ENCODE measurements at regions not wholly inside any gene's neighbourhood (a gene's known extent, or its start where the extent isn't known, plus 50 kb on each side); places are given as distances from the start of the nearest gene placed in this dataset.
"Not testable (repeated sequence)": the region's sequence is repeated elsewhere in the genome, so short reads cannot be mapped to it uniquely, and the experiment has no call there.

DNA sequence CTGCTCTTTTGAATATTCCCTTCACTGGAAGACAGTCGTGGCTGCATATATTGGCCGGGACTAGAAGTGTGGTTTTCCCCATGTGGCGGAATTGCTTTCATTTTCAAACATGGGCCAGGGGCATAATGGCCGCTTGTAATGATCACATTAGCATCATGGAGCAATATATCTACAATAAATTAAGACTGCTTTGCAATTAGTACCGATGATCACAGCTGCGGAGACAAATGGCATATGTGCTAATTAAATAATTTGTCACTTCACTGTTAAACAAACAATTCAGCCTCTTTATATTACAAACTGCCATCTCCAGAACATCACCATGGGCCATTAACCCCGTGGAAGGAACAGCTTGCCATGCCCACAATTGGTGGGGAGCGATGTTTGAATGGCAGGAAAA, 68.2 kb upstream of the OLIG2 start:
- no peak overlapping the region for H3K4me3 ChIP-seq (ENCODE audit: low read depth, low read length)
- DNase-seq (ENCODE audit: low read depth): no peak
- TF ChIP-seq, protein P1, sequence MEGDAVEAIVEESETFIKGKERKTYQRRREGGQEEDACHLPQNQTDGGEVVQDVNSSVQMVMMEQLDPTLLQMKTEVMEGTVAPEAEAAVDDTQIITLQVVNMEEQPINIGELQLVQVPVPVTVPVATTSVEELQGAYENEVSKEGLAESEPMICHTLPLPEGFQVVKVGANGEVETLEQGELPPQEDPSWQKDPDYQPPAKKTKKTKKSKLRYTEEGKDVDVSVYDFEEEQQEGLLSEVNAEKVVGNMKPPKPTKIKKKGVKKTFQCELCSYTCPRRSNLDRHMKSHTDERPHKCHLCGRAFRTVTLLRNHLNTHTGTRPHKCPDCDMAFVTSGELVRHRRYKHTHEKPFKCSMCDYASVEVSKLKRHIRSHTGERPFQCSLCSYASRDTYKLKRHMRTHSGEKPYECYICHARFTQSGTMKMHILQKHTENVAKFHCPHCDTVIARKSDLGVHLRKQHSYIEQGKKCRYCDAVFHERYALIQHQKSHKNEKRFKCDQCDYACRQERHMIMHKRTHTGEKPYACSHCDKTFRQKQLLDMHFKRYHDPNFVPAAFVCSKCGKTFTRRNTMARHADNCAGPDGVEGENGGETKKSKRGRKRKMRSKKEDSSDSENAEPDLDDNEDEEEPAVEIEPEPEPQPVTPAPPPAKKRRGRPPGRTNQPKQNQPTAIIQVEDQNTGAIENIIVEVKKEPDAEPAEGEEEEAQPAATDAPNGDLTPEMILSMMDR (IDR thresholded peaks at IDR 0.05; ENCODE audit: control insufficient read depth, extremely low read depth, insufficient read depth): no peak

DNA sequence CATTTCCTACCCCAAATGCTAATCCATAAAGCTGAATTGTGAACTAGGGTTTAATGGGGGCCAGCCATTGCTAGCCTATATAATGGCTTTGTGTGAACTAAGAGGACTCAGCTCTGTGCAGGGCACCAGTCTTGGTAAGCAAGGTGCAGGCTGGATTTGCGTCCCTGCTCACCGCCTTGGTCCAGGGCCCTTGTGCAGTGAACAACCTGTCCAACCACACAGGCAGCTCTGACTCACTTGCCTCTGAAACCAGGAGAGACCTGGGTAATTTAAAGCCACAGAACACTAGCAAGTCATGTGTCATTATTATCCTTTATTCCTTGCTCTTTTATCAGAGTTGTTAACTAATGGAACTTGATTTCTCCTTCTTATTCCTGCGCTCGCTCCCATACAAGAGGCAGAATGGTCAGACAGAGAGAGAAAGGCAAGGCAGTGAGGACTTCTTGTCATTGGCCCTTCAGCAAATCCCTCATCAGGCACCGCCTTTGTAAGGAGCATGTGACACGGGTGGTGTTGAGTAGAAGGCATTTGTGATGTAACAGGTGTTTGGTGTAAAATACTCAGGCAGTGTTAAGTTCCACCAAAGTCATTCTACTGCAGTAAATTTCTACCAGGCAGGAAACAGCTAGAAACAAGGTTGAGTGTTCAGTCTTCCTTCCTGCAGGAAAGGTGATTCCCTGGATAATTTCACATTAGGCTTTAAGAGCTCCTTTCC, 67.3 kb upstream of the OLIG2 start:
- no peak for DNase-seq (ENCODE audit: low read depth)
- TF ChIP-seq, protein P1 (IDR thresholded peaks at IDR 0.05; ENCODE audit: control insufficient read depth, extremely low read depth, insufficient read depth): no peak
- no peak overlapping the region for H3K4me3 ChIP-seq (ENCODE audit: low read depth, low read length)

DNA sequence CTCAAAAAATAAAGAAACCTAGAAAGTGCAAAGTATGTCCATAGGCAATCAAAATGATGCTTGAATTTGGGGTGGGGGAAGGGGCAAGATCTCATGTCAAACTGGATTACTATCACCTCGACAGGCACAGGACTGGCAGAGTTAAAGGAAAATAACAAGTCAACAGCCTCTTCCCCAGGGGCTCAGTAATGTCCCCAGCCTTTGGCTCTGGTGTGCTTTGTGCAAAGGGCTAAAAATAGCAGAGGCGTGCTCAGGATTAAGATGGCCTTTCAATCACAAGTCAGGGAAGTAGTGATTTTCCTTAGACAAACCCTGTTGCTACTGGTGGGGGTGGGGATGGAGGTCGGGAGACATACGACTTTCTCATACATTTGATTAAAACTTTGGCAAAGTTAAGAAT, 63.5 kb upstream of the OLIG2 start:
- H3K4me3 ChIP-seq (ENCODE audit: low read depth, low read length): no peak overlapping the region
- no peak for DNase-seq (ENCODE audit: low read depth)
- TF ChIP-seq, protein P1 (IDR thresholded peaks at IDR 0.05; ENCODE audit: control insufficient read depth, extremely low read depth, insufficient read depth): no peak

DNA sequence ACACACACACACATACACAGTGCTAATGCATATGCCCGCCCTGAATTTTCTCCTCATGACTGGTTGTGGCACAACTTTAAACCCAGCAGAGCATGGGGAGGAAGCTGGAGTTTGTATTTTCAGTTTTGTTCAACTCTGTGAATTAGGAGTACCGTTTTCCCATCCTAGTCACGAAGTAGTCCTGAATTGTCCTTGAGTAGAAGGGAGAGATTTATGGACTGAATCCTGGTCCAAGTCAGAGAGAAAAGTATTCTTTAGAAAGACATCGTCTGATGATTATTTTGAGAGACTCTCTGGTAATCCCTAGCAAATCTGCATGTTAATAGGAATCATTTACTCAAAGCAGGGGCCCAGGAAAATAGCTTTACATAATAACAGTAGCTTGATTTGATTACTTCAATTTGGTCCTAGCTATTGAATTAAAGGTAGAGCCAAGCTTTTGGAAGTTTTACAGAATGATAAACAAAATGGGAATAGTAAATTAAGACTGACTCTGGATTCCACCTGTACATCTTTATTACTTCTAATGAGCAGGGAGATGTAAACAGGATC, 60.5 kb upstream of the OLIG2 start:
- DNase-seq (ENCODE audit: low read depth): no peak
- H3K4me3 ChIP-seq (ENCODE audit: low read depth, low read length): no peak overlapping the region
- TF ChIP-seq, protein P1 (IDR thresholded peaks at IDR 0.05; ENCODE audit: control insufficient read depth, extremely low read depth, insufficient read depth): no peak

DNA sequence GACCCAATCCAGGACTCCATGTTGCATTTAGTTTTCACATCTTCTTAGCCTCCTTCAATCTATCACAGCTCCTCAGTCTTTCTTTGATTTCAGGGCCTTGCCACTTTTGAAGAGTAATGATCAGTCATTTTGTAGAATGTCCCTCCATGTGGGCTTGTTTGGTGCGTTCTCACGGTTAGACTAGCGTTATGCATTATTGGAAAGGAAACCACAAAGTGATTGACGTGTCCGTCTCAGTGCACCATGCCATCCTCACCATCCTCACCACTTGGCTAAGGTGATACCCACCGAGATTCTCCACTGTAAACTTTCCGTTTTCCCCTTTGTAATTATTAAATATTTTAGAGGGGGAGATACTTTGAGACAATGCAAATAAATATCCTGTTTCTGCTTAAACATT, 59.6 kb upstream of the OLIG2 start:
- TF ChIP-seq, protein P1 (IDR thresholded peaks at IDR 0.05; ENCODE audit: control insufficient read depth, extremely low read depth, insufficient read depth): no peak
- no peak for DNase-seq (ENCODE audit: low read depth)
- H3K4me3 ChIP-seq (ENCODE audit: low read depth, low read length): no peak overlapping the region

DNA sequence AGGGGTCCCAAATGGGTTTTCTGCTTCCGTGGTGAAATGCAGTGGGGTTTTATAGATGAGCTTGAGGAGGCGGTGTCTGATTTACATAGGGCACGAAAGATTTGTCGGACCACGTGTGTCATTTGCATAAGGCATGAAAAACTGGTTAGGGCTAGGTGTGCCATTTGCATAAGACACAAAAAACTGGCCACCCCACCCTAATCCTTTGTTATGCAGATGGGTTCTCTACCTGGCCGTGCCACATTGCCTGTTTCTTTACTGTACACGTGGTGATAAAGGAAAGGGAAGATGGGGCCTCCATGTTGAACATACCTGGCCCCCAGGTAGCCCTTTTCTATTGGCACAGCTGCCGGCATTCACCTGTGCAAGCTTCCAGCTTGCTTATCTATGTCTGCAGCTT, 57.6 kb upstream of the OLIG2 start:
- not testable (repeated sequence) for DNase-seq (ENCODE audit: low read depth); H3K4me3 ChIP-seq (ENCODE audit: low read depth, low read length)

DNA sequence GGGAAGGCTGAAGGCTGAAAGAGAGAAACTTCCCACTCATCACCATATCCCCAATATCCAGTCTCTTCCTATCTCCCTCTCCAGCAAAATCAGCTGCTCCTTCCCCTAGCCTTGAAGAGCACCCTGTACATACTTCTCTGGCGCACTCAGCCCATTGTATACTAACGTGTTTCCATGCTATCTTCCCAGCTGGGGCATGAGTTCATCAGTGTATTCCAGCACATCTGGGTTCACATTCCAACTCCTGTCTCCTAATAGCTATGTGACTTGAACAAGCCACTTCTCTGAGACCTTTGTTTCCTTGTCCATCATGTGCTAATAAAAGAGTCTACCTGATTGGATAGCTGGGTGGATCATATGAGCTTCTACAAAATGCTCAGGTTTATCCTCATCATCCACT, 51.1 kb upstream of the OLIG2 start:
- no peak overlapping the region for H3K4me3 ChIP-seq (ENCODE audit: low read depth, low read length)
- TF ChIP-seq, protein P1 (IDR thresholded peaks at IDR 0.05; ENCODE audit: control insufficient read depth, extremely low read depth, insufficient read depth): no peak
- DNase-seq (ENCODE audit: low read depth): no peak
